Prostate gland (tissue), 2 donors: ENCODE measurements at regions not wholly inside any gene's neighbourhood (a gene's known extent, or its start where the extent isn't known, plus 50 kb on each side); places are given as distances from the start of the nearest gene placed in this dataset.

Experiments
- POLR2A ChIP-seq: fragments of 450-650 bp; IDR thresholded peaks from one replicate; pipeline ENCODE4 v1.6.1; 2016; ENCODE audit warnings: antibody characterized with exemption, mild to moderate bottlenecking
- POLR2AphosphoS5 ChIP-seq: sonication (generic); formaldehyde crosslinking; IDR thresholded peaks from one replicate; pipeline ENCODE4 v1.6.1; 2017; ENCODE audit warnings: antibody characterized with exemption
- TF ChIP-seq, protein P1 (sequence below), 4 experiments: fragments of 200-600 bp in 2 of 4; fragments of 450-650 bp in 2 of 4; sonication (generic) in 2 of 4; IDR thresholded peaks; 1 replicate in 3 of 4; 2 replicates in 1 of 4; pipeline ENCODE4 v1.5.1; 2016 to 2019; ENCODE audit warnings: antibody characterized with exemption in 4 of 4, mild to moderate bottlenecking in 2 of 4, moderate library complexity in 2 of 4

DNA sequence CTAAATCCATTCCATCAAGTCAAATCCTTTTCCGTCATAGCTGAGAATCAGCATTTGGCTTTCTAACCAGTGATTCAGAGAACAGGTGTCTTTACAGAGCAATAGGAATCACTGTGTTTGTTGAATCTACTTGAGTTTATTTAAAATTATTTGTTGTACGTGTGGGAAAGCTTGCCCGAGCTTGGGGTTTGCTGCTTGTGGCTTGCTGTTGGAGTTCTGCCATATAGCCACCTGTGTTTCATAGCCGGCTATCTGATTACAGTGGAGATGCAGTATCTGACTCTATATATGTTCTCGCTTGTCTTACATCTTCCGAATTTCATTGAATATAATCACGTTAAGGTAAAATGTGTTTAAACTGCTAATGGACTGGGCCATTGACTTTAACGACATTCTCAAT, 274.3 kb upstream of the MKI67 start:
- TF ChIP-seq, protein P1, sequence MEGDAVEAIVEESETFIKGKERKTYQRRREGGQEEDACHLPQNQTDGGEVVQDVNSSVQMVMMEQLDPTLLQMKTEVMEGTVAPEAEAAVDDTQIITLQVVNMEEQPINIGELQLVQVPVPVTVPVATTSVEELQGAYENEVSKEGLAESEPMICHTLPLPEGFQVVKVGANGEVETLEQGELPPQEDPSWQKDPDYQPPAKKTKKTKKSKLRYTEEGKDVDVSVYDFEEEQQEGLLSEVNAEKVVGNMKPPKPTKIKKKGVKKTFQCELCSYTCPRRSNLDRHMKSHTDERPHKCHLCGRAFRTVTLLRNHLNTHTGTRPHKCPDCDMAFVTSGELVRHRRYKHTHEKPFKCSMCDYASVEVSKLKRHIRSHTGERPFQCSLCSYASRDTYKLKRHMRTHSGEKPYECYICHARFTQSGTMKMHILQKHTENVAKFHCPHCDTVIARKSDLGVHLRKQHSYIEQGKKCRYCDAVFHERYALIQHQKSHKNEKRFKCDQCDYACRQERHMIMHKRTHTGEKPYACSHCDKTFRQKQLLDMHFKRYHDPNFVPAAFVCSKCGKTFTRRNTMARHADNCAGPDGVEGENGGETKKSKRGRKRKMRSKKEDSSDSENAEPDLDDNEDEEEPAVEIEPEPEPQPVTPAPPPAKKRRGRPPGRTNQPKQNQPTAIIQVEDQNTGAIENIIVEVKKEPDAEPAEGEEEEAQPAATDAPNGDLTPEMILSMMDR (IDR thresholded peaks at IDR 0.05): no peak
- no peak for TF ChIP-seq POLR2A
- TF ChIP-seq POLR2AphosphoS5: no peak
